PFSK-1 (cell line): ENCODE measurements at regions not wholly inside any gene's neighbourhood (a gene's known extent, or its start where the extent isn't known, plus 50 kb on each side); places are given as distances from the start of the nearest gene placed in this dataset.

Experiments used
- POLR2AphosphoS5 ChIP-seq: IDR thresholded peaks from 2 replicates; pipeline ENCODE4 v1.6.1; 2012; ENCODE audit warnings: low read depth, mild to moderate bottlenecking, control low read depth, low read length, moderate library complexity
- TAF1 ChIP-seq: IDR thresholded peaks from 2 replicates; pipeline ENCODE4 v1.6.1; 2012; ENCODE audit warnings: low read length, control low read depth, borderline replicate concordance; ENCODE audit not compliant: insufficient read depth

- TF ChIP-seq TAF1, result no peak
- no peak for TF ChIP-seq POLR2AphosphoS5
Measured at GRCh38 chr2:145755019-145755837, 1235.3 kb upstream of the ZEB2 start.
